DMS 273 treated with DMSO at 0.1 percent for 48 hours (cell line): ENCODE measurements at regions not wholly inside any gene's neighbourhood (a gene's known extent, or its start where the extent isn't known, plus 50 kb on each side); places are given as distances from the start of the nearest gene placed in this dataset.
"Not testable (repeated sequence)": the region's sequence is repeated elsewhere in the genome, so short reads cannot be mapped to it uniquely, and the experiment has no call there.

Source experiments
- DNase-seq: peaks from one replicate; lab custom pipeline; 2025; lab: John Stamatoyannopoulos, UW

GRCh38 chr13:54709546-54709945 is 1680.9 kb downstream of the OLFM4 start:
- DNase-seq = no peak

DNA sequence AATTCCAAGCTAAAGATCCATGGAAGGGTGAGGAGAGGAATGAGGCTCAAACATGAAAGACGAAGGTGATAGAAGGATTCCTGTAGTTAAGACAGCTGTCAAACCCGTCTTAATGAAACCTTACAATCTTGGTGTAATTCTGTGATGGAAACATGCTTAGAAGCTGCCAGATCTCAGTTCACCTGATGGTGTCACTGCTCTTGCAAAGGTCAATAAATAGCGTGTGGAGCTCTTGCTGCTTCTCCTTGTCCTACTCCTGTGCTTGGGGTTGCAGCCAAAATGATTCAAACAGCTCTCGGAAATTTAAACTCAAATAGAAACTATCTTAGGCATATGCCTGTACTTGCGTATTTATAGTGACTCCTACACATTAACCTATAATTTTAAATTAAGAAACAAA is 1705.0 kb downstream of the OLFM4 start:
- no peak for DNase-seq

GRCh38 chr13:54737211-54737610 is 1708.6 kb downstream of the OLFM4 start:
- not testable (repeated sequence) for DNase-seq

DNA sequence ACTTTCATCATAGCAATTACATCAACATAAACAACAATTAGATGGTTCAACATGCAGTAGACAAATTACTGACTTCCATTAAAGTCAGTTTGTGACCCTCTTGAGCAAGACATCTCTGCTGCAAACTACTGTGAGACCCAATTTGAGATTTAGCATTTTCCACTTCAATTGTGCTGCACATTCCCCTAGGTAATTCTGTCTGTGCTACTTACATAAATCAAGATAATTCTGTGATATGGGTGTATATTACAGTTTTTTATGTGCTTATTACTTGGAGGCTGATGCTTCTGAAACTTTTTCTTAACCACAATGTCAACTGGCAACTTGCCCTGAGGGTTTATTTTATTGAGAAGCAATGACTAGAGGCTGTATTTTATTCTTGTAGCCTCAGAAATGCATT is 1714.4 kb downstream of the OLFM4 start:
- DNase-seq = no peak

GRCh38 chr13:54744747-54745146 is 1716.1 kb downstream of the OLFM4 start:
- DNase-seq = no peak

GRCh38 chr13:54750521-54750920 is 1721.9 kb downstream of the OLFM4 start:
- no peak for DNase-seq

DNA sequence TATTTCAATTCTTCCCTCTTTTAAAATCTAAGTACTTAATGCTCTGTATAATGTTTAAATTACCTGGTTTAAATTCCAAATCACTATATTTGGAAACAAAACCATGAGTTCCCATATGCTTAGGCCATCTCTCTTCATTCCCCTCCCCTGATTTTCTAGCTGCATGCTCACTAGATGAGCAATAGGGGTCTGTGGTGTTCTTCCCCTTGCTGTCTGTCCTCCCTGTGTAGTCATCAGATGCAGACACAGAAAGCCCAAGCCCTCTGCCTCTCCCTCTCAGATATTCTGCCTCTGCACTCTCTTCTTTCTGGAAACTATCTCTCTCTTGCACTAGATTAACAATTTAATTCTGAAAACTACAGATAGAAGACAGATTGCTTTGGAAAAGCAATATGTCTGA is 1730.2 kb downstream of the OLFM4 start:
- no peak for DNase-seq

DNA sequence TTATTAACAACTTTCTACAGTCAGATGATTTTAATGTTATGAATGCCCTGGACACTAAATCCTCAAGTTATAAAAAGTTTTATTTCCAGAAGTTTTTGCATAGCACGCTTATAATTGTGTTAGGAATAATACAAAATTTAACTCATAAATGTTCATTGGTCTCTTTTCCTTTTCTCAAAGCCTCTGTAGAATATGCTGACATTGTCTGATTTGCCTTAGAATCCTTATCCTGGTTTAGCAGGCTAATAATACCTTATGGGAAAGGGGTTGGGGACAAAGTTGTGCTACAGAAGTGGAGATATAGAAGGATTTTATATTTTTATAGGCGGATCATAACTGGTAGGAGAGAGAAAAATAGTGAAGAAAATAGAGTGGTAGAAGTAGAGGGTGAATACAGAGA is 1739.6 kb downstream of the OLFM4 start:
- DNase-seq = no peak

DNA sequence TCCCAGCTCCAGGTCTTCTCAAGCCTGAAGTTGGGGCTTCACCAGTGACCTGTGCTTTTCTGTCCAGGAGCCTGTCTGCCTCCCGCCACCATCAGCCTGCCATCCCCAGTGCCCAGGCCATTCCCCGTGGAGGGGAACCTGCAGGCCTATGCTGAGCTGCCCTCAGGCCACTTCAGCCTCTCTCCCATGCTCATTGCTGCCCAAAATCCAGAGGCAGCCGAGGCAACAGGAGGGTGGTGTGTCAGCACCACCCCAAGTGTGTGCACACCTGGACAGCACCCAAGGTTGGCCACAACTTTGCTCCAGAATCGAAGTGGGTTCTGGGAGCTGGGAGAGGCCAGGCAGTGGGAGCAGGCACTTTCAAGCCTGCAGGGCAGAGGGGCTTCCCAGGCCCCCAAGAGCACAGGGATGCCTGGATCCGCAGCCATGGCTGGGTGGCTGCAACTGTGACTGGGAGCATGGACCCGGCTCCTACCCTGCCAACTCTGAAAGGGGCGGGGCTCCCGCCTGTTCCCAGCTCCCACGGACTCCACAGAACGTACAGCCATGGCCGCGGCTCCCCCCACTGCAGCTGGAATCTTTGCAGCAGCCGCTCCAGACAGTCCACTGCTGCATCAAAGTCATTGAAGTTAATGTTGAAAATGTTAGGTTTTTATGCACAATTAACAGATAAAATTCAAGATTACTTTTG is 1747.0 kb downstream of the OLFM4 start:
- no peak for DNase-seq

- DNase-seq = no peak
These were observed 1759.1 kb downstream of the OLFM4 start for GRCh38 chr13:54787754-54788153.

- DNase-seq = no peak
These were observed 1771.1 kb downstream of the OLFM4 start for GRCh38 chr13:54799621-54800226.

GRCh38 chr13:54802226-54802625 is 1773.6 kb downstream of the OLFM4 start:
- no peak for DNase-seq

GRCh38 chr13:54805743-54806142 is 1777.1 kb downstream of the OLFM4 start:
- no peak for DNase-seq

GRCh38 chr13:54821938-54822470 is 1793.4 kb downstream of the OLFM4 start:
- not testable (repeated sequence) for DNase-seq

DNA sequence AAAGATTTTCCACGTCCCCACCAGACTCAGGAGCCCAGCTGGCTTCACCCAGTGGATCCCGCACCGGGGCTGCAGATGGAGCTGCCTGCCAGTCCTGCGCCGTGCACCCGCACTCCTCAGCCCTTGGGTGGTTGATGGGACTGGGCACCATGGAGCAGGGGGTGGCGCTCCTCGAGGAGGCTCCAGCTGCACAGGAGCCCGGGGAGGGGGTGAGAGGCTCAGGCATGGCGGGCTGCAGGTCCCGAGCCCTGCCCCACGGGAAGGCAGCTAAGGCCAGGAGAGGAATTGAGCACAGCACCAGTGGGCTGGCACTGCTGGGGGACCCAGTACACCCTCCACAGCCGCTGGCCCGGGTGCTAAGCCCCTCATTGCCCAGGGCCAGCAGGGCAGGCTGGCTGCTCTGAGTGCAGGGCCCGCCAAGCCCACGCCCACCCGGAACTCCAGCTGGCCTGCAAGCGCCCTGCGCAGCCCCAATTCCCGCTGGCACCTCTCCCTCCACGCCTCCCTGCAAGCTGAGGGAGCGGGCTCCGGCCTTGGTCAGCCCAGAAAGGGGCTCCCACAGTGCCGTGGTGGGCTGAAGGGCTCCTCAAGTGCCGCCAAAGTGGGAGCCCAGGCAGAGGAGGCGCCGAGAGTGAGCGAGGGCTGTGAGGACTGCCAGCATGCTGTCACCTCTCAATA is 1800.9 kb downstream of the OLFM4 start:
- DNase-seq = not testable (repeated sequence)

- DNase-seq = no peak
These were observed 1807.7 kb downstream of the OLFM4 start for GRCh38 chr13:54836273-54836672.

GRCh38 chr13:54841682-54842081 is 1813.1 kb downstream of the OLFM4 start:
- no peak for DNase-seq

DNA sequence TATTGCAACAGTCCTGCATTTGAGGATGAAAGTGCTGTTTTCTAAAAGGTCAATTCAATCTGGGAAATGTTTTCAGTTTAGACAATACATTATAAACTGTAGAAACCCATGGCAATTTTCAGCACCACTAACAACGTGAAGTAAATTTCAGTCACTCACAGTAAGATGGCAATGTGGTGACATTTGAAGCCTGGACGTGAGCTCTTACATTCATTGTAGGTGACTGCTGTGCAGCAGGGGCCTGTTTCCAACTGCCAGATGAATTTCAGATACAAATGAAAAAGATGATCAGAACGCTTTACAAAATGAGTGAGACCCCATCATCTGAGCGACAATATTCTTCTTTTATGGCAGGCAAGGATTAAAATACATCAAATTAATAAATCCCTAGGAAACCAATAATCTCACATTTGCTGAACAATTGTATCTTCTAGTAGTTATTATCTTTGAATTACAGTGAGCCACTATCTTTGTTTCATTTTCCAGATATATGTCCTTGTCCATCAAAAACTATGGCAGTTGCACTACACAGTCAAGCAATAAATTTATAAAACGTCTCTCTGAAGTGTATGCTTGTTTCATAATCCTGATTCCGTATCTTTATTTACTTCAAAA is 1816.8 kb downstream of the OLFM4 start:
- DNase-seq = no peak

- DNase-seq = no peak
These were observed 1824.2 kb downstream of the OLFM4 start for GRCh38 chr13:54852831-54853230.

GRCh38 chr13:54859827-54860226 is 1831.2 kb downstream of the OLFM4 start:
- DNase-seq = no peak

DNA sequence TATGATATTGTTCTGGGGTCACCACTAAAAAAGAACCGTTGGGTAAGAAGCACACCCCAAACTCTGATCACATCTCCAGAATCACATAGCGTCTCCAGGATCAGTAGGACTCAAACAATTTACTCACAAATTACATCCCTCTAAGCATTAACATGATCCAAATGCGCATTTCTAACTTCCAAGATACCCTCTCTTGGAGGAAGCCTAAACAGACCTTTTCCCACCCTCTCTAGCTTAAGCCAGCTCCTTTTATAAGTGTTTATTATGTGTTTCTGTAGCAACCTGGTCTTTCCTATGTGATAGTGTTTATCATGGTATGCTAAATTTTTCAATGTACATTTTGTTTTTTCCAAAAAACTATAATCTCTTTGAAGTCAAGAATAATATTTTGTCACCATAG is 1846.5 kb downstream of the OLFM4 start:
- DNase-seq = no peak

DNA sequence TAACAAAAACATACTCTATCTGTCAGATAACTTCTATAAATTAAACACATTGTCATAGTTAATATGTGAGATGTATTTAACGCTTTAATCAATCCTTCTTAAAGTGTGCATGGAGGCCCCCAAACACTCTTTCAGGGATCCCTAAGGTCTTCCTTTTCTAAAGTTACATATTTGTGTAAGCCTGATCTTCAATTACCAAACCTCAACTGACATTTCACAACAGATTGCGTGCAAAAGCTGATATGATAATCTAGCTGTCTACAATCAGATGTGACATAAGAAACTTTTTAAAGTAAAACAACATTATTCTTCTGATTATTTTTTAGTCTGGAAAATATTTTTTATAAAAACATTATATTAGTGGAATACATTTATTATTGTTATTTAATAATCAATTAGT is 1850.4 kb downstream of the OLFM4 start:
- DNase-seq = no peak

DNA sequence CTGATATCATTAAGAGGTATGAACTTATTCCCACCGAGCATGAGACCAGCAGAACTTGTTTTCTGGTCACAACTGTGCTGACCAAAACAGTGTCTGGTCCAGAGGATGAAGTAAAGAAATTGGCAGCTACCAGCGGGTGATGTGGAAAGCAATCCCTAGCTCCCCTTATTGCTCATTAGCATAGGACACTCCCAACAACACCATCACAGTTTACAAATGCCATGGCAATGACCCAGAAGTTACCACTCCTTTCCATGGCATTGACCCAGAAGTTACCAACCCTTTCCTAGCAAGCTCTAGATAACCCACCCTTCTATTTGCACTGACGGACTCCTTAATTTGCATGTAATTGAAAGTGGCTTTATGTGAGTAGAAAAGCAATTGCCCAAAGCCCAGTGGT is 1856.1 kb downstream of the OLFM4 start:
- DNase-seq = no peak
